OCI-LY7 (cell line): ENCODE measurements at regions not wholly inside any gene's neighbourhood (a gene's known extent, or its start where the extent isn't known, plus 50 kb on each side); places are given as distances from the start of the nearest gene placed in this dataset.

Experiments used
- EZH2phosphoT487 ChIP-seq: fragments of 200-600 bp; sonication (generic); IDR thresholded peaks from 2 replicates; pipeline ENCODE4 v1.6.1; 2018; ENCODE audit warnings: low read depth, borderline replicate concordance, mild to moderate bottlenecking, mixed run types, antibody characterized with exemption, low read length, moderate library complexity, mixed read lengths
- TF ChIP-seq, protein P1 (sequence below): fragments of 200-600 bp; sonication (generic); conservative IDR thresholded peaks from 2 replicates; pipeline ENCODE4 v1.5.1; 2014; ENCODE audit warnings: mild to moderate bottlenecking, antibody characterized with exemption, low read length, moderate library complexity, mixed read lengths

DNA sequence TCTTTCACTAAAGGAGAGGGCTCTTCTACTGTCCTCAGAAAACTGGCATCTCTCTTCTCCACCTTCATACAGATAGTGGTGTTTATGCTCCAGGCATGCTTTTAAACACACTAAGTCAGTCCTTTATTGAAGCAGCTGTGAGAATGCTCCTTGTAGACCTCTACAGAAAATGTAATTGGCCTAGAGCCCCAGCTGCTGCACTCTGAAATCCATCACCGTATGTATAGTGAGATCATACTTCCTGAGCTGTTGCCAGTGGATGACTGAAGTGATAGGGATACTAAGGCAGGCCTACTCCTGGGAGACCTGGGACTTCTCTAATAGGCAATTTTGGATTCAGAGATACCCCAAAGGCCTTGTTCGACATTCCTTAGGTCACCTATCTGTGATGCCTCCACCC lies 535.4 kb downstream of the RPS29 start:
- TF ChIP-seq, protein P1, sequence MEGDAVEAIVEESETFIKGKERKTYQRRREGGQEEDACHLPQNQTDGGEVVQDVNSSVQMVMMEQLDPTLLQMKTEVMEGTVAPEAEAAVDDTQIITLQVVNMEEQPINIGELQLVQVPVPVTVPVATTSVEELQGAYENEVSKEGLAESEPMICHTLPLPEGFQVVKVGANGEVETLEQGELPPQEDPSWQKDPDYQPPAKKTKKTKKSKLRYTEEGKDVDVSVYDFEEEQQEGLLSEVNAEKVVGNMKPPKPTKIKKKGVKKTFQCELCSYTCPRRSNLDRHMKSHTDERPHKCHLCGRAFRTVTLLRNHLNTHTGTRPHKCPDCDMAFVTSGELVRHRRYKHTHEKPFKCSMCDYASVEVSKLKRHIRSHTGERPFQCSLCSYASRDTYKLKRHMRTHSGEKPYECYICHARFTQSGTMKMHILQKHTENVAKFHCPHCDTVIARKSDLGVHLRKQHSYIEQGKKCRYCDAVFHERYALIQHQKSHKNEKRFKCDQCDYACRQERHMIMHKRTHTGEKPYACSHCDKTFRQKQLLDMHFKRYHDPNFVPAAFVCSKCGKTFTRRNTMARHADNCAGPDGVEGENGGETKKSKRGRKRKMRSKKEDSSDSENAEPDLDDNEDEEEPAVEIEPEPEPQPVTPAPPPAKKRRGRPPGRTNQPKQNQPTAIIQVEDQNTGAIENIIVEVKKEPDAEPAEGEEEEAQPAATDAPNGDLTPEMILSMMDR = no peak
- no peak for TF ChIP-seq EZH2phosphoT487
